AG09319 (cell line): ENCODE measurements at regions not wholly inside any gene's neighbourhood (a gene's known extent, or its start where the extent isn't known, plus 50 kb on each side); places are given as distances from the start of the nearest gene placed in this dataset.

Experiments
- DNase-seq: peaks from one replicate; pipeline ENCODE4 v3.0.0-alpha.2; 2010; ENCODE audit warnings: low read depth; ENCODE audit errors: extremely low read depth
- TF ChIP-seq, protein P1 (sequence below): IDR thresholded peaks from 2 replicates; pipeline ENCODE4 v1.5.1; 2011; ENCODE audit warnings: low read depth, mild to moderate bottlenecking, inconsistent platforms, low read length, moderate library complexity

GRCh38 chr6:12383448-12383847 is 93.3 kb downstream of the EDN1 start:
- TF ChIP-seq, protein P1, sequence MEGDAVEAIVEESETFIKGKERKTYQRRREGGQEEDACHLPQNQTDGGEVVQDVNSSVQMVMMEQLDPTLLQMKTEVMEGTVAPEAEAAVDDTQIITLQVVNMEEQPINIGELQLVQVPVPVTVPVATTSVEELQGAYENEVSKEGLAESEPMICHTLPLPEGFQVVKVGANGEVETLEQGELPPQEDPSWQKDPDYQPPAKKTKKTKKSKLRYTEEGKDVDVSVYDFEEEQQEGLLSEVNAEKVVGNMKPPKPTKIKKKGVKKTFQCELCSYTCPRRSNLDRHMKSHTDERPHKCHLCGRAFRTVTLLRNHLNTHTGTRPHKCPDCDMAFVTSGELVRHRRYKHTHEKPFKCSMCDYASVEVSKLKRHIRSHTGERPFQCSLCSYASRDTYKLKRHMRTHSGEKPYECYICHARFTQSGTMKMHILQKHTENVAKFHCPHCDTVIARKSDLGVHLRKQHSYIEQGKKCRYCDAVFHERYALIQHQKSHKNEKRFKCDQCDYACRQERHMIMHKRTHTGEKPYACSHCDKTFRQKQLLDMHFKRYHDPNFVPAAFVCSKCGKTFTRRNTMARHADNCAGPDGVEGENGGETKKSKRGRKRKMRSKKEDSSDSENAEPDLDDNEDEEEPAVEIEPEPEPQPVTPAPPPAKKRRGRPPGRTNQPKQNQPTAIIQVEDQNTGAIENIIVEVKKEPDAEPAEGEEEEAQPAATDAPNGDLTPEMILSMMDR, result no peak
- no peak for DNase-seq

- DNase-seq, result no peak
- TF ChIP-seq, protein P1, result no peak
Measured at GRCh38 chr6:12384357-12384912, 94.3 kb downstream of the EDN1 start.

- DNase-seq, result no peak
- TF ChIP-seq, protein P1, result no peak
Measured at GRCh38 chr6:12385316-12385715, 95.2 kb downstream of the EDN1 start.

GRCh38 chr6:12386816-12387215 is 96.7 kb downstream of the EDN1 start:
- DNase-seq, result no peak
- TF ChIP-seq, protein P1, result no peak

- DNase-seq, result no peak
- TF ChIP-seq, protein P1, result no peak
Measured at GRCh38 chr6:12391472-12391871, 101.3 kb downstream of the EDN1 start.

DNA sequence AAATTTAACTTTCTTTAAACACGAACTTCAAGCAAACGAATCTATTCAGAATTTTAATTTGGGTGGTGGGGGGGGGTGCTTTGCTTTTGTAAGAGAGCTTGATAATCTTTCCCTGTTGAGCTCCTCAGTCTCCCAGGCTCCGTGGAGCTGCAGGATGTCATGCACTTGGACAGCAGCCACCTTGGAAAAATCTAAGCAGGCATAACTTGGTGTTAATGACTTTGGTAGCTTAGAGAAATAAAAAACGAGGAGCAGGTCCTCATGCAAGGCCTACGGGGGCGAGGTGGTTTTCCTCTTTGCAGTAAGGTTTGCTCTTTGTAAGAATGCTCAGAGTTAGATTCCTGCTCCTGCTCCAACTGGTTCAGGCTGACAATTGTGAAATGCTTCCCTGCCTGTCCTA is 102.3 kb downstream of the EDN1 start:
- TF ChIP-seq, protein P1, result no peak
- no peak for DNase-seq

DNA sequence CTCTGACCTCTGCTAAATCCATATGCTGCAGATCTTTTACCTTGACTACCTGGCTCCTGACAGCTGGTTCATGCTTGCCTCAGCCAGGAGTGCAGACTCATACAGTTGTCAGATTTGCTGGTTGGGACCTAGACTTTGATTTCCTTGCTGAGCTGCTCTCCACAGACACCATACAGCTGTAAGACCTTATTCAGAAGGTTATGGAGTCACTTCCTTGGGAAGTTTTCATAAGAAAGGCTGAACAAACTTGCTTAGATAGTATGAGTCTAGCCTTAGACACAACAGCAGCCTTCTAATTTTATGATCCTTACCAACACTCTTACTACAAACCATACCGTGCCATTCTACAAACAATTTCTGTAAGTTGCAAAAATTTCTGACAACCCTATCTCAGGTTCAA is 102.9 kb downstream of the EDN1 start:
- TF ChIP-seq, protein P1, result no peak
- DNase-seq, result no peak
